HL-60 (cell line): ENCODE measurements at regions not wholly inside any gene's neighbourhood (a gene's known extent, or its start where the extent isn't known, plus 50 kb on each side); places are given as distances from the start of the nearest gene placed in this dataset.

Experiments used
- DNase-seq, 2 experiments: peaks; one replicate each; pipeline ENCODE4 v3.0.0-alpha.2; 2010 to 2020; ENCODE audit warnings: low read depth in 1 of 2, low spot score in 1 of 2
- H3K27ac ChIP-seq: fragments of 250-450 bp; sonication (Bioruptor Pico); replicated peaks from 2 replicates; pipeline ENCODE4 v1.5.1; 2020; ENCODE audit warnings: mild to moderate bottlenecking, moderate library complexity
- H3K27me3 ChIP-seq: fragments of 250-450 bp; sonication (Bioruptor Pico); 2 replicates; pipeline ENCODE4 v1.5.1; 2021; ENCODE audit warnings: mild to moderate bottlenecking, moderate library complexity; ENCODE audit not compliant: insufficient read depth, poor library complexity, severe bottlenecking
- H3K4me3 ChIP-seq: replicated peaks from 2 replicates; pipeline ENCODE4 v1.5.1; 2011; ENCODE audit warnings: mild to moderate bottlenecking, control low read depth, low read length; ENCODE audit not compliant: insufficient read depth
- GABPA ChIP-seq: IDR thresholded peaks from 2 replicates; pipeline ENCODE4 v1.6.1; 2012; ENCODE audit warnings: low read depth
- POLR2AphosphoS5 ChIP-seq: IDR thresholded peaks from 2 replicates; pipeline ENCODE4 v1.6.1; 2012; ENCODE audit warnings: low read depth
- SPI1 ChIP-seq: IDR thresholded peaks from 2 replicates; pipeline ENCODE4 v1.6.1; 2012; ENCODE audit warnings: low read depth, mild to moderate bottlenecking, borderline replicate concordance
- TF ChIP-seq, protein P1 (sequence below): IDR thresholded peaks from 2 replicates; pipeline ENCODE4 v1.6.1; 2012; ENCODE audit warnings: low read depth; ENCODE audit not compliant: insufficient replicate concordance
- TF ChIP-seq, protein P2 (sequence below): IDR thresholded peaks from one replicate; pipeline ENCODE4 v1.5.1; 2011; ENCODE audit warnings: low read length, control low read depth, inconsistent platforms; ENCODE audit not compliant: insufficient read depth

DNA sequence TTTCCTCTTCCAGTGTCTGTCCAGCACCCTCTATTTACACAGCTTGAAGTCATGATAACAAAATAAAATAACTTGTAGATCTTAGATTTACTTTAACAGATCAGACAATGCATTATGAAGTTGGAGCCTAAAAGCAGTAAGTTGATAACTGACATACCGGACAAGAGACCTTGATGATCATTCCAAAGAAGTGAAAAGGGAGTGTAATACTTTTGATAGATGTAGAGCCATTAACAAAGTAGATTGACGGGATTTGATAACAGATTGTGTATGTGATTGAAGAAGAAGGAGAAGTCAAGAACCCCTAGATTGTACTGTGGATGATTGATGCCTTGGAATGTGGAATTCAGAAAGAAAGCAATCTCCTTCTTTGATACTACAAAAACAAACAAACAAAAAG, 403.8 kb upstream of the MGAT4C start:
- Histone ChIP-seq H3K27ac (no peak overlapping the region), H3K27me3 (no peaks in the 10 kb centered on the region), H3K4me3 (no peak overlapping the region)
- no peak for DNase-seq
- TF ChIP-seq, protein P1, sequence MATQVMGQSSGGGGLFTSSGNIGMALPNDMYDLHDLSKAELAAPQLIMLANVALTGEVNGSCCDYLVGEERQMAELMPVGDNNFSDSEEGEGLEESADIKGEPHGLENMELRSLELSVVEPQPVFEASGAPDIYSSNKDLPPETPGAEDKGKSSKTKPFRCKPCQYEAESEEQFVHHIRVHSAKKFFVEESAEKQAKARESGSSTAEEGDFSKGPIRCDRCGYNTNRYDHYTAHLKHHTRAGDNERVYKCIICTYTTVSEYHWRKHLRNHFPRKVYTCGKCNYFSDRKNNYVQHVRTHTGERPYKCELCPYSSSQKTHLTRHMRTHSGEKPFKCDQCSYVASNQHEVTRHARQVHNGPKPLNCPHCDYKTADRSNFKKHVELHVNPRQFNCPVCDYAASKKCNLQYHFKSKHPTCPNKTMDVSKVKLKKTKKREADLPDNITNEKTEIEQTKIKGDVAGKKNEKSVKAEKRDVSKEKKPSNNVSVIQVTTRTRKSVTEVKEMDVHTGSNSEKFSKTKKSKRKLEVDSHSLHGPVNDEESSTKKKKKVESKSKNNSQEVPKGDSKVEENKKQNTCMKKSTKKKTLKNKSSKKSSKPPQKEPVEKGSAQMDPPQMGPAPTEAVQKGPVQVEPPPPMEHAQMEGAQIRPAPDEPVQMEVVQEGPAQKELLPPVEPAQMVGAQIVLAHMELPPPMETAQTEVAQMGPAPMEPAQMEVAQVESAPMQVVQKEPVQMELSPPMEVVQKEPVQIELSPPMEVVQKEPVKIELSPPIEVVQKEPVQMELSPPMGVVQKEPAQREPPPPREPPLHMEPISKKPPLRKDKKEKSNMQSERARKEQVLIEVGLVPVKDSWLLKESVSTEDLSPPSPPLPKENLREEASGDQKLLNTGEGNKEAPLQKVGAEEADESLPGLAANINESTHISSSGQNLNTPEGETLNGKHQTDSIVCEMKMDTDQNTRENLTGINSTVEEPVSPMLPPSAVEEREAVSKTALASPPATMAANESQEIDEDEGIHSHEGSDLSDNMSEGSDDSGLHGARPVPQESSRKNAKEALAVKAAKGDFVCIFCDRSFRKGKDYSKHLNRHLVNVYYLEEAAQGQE, result no peak
- TF ChIP-seq, protein P2, sequence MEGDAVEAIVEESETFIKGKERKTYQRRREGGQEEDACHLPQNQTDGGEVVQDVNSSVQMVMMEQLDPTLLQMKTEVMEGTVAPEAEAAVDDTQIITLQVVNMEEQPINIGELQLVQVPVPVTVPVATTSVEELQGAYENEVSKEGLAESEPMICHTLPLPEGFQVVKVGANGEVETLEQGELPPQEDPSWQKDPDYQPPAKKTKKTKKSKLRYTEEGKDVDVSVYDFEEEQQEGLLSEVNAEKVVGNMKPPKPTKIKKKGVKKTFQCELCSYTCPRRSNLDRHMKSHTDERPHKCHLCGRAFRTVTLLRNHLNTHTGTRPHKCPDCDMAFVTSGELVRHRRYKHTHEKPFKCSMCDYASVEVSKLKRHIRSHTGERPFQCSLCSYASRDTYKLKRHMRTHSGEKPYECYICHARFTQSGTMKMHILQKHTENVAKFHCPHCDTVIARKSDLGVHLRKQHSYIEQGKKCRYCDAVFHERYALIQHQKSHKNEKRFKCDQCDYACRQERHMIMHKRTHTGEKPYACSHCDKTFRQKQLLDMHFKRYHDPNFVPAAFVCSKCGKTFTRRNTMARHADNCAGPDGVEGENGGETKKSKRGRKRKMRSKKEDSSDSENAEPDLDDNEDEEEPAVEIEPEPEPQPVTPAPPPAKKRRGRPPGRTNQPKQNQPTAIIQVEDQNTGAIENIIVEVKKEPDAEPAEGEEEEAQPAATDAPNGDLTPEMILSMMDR, result no peak
- TF ChIP-seq GABPA (no peak), SPI1 (no peak), POLR2AphosphoS5 (no peak)

DNA sequence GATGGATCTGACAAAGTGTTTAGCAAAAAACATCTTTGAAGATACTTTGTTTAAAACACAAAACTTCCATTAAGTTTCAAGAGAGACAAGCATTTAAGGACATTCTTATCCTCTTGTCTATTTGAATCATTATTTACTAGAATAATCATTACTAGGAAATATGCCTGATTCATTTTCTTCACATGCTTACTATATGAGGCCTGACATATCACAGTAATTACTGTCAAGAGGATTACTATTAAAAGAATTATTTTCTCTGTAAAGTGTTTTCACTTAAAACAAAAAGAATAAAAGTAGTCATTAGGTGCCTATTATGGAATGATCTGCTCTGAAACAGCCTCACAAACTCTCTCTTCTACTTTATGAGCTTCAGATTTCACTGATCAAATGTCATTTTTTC, 402.1 kb upstream of the MGAT4C start:
- Histone ChIP-seq H3K27me3 (no peaks in the 10 kb centered on the region), H3K27ac (no peak overlapping the region), H3K4me3 (no peak overlapping the region)
- TF ChIP-seq, protein P1, result no peak
- no peak for TF ChIP-seq SPI1
- TF ChIP-seq, protein P2, result no peak
- TF ChIP-seq GABPA, result no peak
- TF ChIP-seq POLR2AphosphoS5, result no peak
- DNase-seq, result no peak

DNA sequence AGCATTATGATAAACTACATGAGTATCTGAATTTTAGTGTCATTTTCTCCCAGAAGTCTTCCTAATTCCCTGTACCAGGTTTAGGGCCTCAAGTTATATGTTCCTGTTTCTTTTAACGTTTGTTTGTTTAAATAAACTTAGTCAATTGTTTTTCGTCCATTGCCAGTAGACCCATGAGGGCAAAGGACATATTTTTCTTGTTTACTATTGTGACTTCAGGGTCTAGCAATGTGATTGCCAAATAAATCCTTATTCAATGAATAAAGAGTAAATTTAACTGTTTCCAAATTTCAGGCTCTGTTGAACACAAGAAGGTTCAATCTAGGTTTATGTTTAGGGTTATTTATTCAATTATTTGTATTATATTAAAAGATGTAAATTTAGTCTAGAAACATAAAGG, 391.6 kb upstream of the MGAT4C start:
- Histone ChIP-seq H3K27me3 (no peaks in the 10 kb centered on the region), H3K4me3 (no peak overlapping the region), H3K27ac (no peak overlapping the region)
- no peak for DNase-seq
- TF ChIP-seq POLR2AphosphoS5 (no peak), GABPA (no peak), SPI1 (no peak)
- TF ChIP-seq, protein P2, result no peak
- TF ChIP-seq, protein P1, result no peak
